ENCODE measurements at regions not wholly inside any gene's neighbourhood (a gene's known extent, or its start where the extent isn't known, plus 50 kb on each side); places are given as distances from the start of the nearest gene placed in this dataset.

DNA sequence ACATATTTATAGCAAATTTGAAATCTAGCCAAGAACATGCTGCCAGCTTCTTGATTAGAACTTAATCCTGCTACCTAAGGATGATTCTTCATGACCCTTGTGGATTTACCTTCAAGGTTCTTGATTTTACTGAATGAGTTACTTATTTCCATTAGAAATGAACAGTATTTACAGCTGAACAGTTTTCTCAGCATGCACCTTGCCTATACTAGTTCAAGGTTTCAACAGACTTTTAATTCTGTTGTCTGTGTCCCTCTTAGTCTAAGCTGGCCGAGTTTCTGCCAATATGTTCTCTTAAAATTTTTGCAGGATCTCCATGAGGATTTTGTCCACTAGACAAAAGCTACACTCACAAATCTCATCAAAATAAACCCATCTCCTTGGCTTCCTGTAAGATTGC lies 188.8 kb upstream of the ST8SIA4 start:
- Mint-ChIP-seq H3K36me3 (ENCODE audit: low read depth) (no peaks in the 10 kb centered on the region), H3K27me3 (no peaks in the 10 kb centered on the region), H3K9me3 (no peaks in the 10 kb centered on the region), H3K4me3 (no peak overlapping the region), H3K4me1 (no peaks in the 10 kb centered on the region), H3K27ac (no peak overlapping the region)
- DNase-seq, result no peak
- intact Hi-C loops (cut with micrococcal nuclease), result no loop called here
- ChIA-PET CTCF (no interaction called here), POLR2A (no interaction called here)
- no peak for ATAC-seq (ENCODE audit: low read depth)
- TF ChIP-seq CTCF (IDR thresholded peaks at IDR 0.05), result no peak

- Mint-ChIP-seq H3K4me1 (no peaks in the 10 kb centered on the region), H3K9me3 (no peaks in the 10 kb centered on the region), H3K4me3 (no peak overlapping the region), H3K36me3 (ENCODE audit: low read depth) (no peaks in the 10 kb centered on the region), H3K27ac (no peak overlapping the region), H3K27me3 (no peaks in the 10 kb centered on the region)
- POLR2A ChIA-PET, result no interaction called here
- intact Hi-C loops (cut with micrococcal nuclease), result no loop called here
- TF ChIP-seq CTCF (IDR thresholded peaks at IDR 0.05), result no peak
- CTCF ChIA-PET, result no interaction called here
- ATAC-seq (ENCODE audit: low read depth), result no peak
- no peak for DNase-seq
These were observed 181.3 kb upstream of the ST8SIA4 start for GRCh38 chr5:101084353-101084752.

DNA sequence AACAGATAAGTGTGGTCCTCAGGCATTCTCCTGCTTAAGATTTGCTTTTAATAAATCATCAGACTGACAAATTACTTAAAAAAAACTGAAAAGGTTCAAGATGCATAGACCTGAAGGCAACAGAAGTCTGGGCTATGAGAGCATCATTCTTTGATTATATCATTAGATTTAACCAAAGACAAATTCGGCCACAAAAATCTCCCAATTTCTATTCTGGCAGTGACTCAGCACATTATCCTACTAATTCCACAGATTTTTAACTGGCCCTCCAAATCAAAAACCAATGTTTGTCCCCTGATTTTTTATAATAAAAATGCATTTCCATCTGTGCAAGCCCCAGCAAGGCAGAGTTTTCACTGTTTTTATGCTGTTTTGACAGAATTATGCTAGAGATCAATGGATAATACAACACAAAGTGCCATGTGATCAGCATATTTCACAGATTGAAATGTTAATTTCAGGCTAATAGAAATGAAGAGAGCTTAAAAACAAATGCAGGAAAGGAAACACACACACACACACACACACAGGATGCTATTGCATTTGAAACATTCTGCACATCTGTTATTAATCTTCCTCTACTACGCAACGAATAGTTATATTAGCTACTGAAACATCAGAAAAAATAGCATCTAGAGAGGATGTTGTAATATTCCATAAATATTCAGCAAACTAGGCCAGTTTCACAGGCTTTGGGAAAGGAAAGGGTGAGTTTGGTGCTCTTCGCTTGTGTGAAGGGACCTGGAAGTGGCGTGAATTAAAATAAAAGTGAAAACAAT lies 177.6 kb upstream of the ST8SIA4 start:
- H3K4me3 Mint-ChIP-seq, result no peak overlapping the region
- POLR2A ChIA-PET, result no interaction called here
- H3K36me3 Mint-ChIP-seq (ENCODE audit: low read depth), result no peaks in the 10 kb centered on the region
- no peaks in the 10 kb centered on the region for H3K9me3 Mint-ChIP-seq
- CTCF ChIA-PET, result no interaction called here
- no peaks in the 10 kb centered on the region for H3K27me3 Mint-ChIP-seq
- no peak for TF ChIP-seq CTCF (IDR thresholded peaks at IDR 0.05)
- ATAC-seq (ENCODE audit: low read depth), result no peak
- intact Hi-C loops (cut with micrococcal nuclease), result no loop called here
- H3K4me1 Mint-ChIP-seq, result no peaks in the 10 kb centered on the region
- DNase-seq, result no peak
- no peak overlapping the region for H3K27ac Mint-ChIP-seq

DNA sequence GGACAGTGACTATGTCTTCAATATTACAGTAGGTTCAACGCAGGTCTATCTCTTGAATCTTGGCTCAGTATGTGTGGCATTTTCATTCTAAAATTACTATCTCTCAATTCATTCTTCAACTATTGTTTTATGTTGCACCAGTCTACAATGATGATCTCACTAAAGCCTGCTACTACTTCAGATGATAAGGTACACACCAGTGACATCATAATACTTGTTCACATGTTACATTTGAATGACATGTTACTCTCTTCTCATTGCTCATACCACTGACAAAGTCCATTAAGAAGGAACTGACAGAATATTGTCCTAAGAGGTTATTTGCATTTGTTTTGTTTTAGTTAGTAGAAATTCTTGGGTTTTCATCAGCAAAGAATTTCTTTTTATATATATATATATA lies 165.2 kb upstream of the ST8SIA4 start:
- Mint-ChIP-seq H3K9me3 (peaks cover under 1% of the 10 kb centered on the region), H3K4me1 (no peaks in the 10 kb centered on the region), H3K36me3 (ENCODE audit: low read depth) (no peaks in the 10 kb centered on the region), H3K27me3 (no peaks in the 10 kb centered on the region), H3K4me3 (no peak overlapping the region), H3K27ac (no peak overlapping the region)
- CTCF ChIA-PET, result no interaction called here
- POLR2A ChIA-PET, result no interaction called here
- intact Hi-C loops (cut with micrococcal nuclease), result no loop called here
- no peak for TF ChIP-seq CTCF (IDR thresholded peaks at IDR 0.05)
- no peak for ATAC-seq (ENCODE audit: low read depth)
- DNase-seq, result no peak

- no peaks in the 10 kb centered on the region for H3K27me3 Mint-ChIP-seq
- no peak for DNase-seq
- no peak for TF ChIP-seq CTCF (IDR thresholded peaks at IDR 0.05)
- H3K4me3 Mint-ChIP-seq, result no peak overlapping the region
- POLR2A ChIA-PET, result no interaction called here
- CTCF ChIA-PET, result interaction anchor here (0.6 kb wide), 1 partner anchor 358 kb away, joined by 4 read pairs; no protein-coding TSS in a partner anchor
- intact Hi-C loops (cut with micrococcal nuclease), result no loop called here
- H3K27ac Mint-ChIP-seq, result no peak overlapping the region
- no peak for ATAC-seq (ENCODE audit: low read depth)
- no peaks in the 10 kb centered on the region for H3K36me3 Mint-ChIP-seq (ENCODE audit: low read depth)
- peaks cover 8% of the 10 kb centered on the region for H3K9me3 Mint-ChIP-seq
- H3K4me1 Mint-ChIP-seq, result no peaks in the 10 kb centered on the region
These were observed 164.3 kb upstream of the ST8SIA4 start for GRCh38 chr5:101067429-101067828.
